WERI-Rb-1 (cell line): ENCODE measurements at regions not wholly inside any gene's neighbourhood (a gene's known extent, or its start where the extent isn't known, plus 50 kb on each side); places are given as distances from the start of the nearest gene placed in this dataset.

Source experiments
- DNase-seq: peaks from one replicate; pipeline ENCODE4 v3.0.0-alpha.2; 2020
- H3K27ac ChIP-seq: fragments of 250-450 bp; sonication (Bioruptor Pico); 2 replicates; pipeline ENCODE4 v1.5.1; 2020; ENCODE audit warnings: mild to moderate bottlenecking, moderate library complexity
- H3K27me3 ChIP-seq: fragments of 250-450 bp; sonication (Bioruptor Pico); 2 replicates; pipeline ENCODE4 v1.5.1; 2021; ENCODE audit warnings: mild to moderate bottlenecking, low read depth, moderate library complexity; ENCODE audit not compliant: insufficient read depth, severe bottlenecking
- H3K36me3 ChIP-seq: fragments of 250-450 bp; sonication (Bioruptor Pico); 2 replicates; pipeline ENCODE4 v1.5.1; 2020; ENCODE audit warnings: mild to moderate bottlenecking, moderate library complexity
- H3K4me3 ChIP-seq: 2 replicates; pipeline ENCODE4 v1.5.1; 2011; ENCODE audit warnings: low read depth, mild to moderate bottlenecking, control low read depth, low read length
- H3K9me3 ChIP-seq: fragments of 250-450 bp; sonication (Bioruptor Pico); 2 replicates; pipeline ENCODE4 v1.5.1; 2021; ENCODE audit warnings: mild to moderate bottlenecking, moderate library complexity; ENCODE audit not compliant: severe bottlenecking
- CTCF ChIP-seq: IDR thresholded peaks from 2 replicates; pipeline ENCODE4 v1.5.1; 2011; ENCODE audit warnings: low read depth, mild to moderate bottlenecking, control low read depth, inconsistent platforms, low read length

- no peaks in the 10 kb centered on the region for H3K9me3 ChIP-seq
- no peaks in the 10 kb centered on the region for H3K27me3 ChIP-seq
- no peaks in the 10 kb centered on the region for H3K36me3 ChIP-seq
- TF ChIP-seq CTCF: no peak
- H3K27ac ChIP-seq: no peak overlapping the region
- DNase-seq: no peak
- H3K4me3 ChIP-seq: no peak overlapping the region
Observed at GRCh38 chr20:11522366-11522741, 395.3 kb upstream of the BTBD3 start.

GRCh38 chr20:11529047-11529446 lies 388.6 kb upstream of the BTBD3 start:
- no peak overlapping the region for H3K4me3 ChIP-seq
- H3K9me3 ChIP-seq: peaks cover 2% of the 10 kb centered on the region
- no peak for DNase-seq
- H3K27ac ChIP-seq: no peak overlapping the region
- H3K27me3 ChIP-seq: no peaks in the 10 kb centered on the region
- no peaks in the 10 kb centered on the region for H3K36me3 ChIP-seq
- TF ChIP-seq CTCF: no peak

DNA sequence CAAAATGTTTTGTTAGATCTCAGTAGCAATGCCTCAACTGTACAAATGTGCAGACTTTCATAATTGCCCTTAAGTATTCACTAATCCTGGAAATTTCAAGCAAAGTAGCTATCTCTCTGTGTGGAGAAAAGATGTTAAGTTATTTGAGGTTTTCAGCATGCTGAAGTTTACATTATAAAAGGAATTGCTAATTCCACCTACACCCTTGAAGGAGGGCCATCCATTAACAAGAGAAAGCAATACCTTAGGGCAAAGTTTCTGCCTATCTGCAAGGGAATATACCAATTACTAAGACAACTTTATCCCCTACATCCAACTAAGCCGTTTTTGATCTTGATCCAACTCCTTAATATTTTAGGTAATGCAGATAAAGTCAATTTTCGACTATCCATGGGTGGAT lies 380.7 kb upstream of the BTBD3 start:
- no peak for DNase-seq
- Histone ChIP-seq H3K9me3 (no peaks in the 10 kb centered on the region), H3K4me3 (no peak overlapping the region), H3K27ac (no peak overlapping the region), H3K27me3 (no peaks in the 10 kb centered on the region), H3K36me3 (no peaks in the 10 kb centered on the region)
- TF ChIP-seq CTCF: no peak

DNA sequence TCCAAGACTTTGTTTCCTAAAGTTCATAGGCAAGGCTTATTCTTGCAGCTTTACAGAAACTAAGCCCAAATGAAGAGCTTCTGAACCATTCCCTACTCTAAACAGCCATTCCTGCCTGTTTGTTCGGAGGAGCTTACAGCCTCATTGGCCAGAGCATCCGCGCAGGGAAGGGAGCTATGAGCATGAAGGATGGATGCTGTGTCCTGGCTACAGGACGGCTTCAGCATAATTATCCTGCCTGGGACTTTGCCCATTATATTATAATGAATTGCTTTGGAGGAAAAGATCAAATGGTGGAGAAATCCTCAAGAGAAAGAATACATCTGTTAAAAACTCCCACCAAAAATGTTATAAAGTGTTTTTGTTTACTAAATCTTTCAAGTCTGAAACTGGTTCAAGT lies 378.2 kb upstream of the BTBD3 start:
- H3K36me3 ChIP-seq: no peaks in the 10 kb centered on the region
- no peaks in the 10 kb centered on the region for H3K9me3 ChIP-seq
- TF ChIP-seq CTCF: no peak
- no peak for DNase-seq
- H3K27ac ChIP-seq: no peak overlapping the region
- H3K4me3 ChIP-seq: no peak overlapping the region
- no peaks in the 10 kb centered on the region for H3K27me3 ChIP-seq

DNA sequence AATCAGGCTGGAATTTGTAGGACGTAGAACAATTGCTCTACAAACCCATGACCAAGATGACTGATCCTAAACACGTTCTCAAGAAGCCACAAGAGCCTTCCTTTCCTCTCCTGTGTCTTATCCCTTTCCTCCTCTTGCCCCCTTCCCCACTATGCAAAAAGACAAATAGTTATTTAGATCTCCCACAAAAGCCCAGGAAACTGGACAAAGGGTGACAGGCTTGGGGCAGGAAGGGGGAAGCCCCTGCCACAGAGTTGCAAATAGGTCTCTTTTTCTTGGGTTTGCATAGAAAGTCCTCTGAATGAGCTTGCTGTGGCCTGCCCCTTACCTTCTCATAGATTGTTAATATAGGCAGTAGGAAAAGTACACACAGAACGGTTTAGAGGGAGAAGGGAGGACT lies 377.1 kb upstream of the BTBD3 start:
- Histone ChIP-seq H3K27ac (no peak overlapping the region), H3K27me3 (no peaks in the 10 kb centered on the region), H3K9me3 (no peaks in the 10 kb centered on the region), H3K36me3 (no peaks in the 10 kb centered on the region), H3K4me3 (no peak overlapping the region)
- no peak for DNase-seq
- no peak for TF ChIP-seq CTCF

DNA sequence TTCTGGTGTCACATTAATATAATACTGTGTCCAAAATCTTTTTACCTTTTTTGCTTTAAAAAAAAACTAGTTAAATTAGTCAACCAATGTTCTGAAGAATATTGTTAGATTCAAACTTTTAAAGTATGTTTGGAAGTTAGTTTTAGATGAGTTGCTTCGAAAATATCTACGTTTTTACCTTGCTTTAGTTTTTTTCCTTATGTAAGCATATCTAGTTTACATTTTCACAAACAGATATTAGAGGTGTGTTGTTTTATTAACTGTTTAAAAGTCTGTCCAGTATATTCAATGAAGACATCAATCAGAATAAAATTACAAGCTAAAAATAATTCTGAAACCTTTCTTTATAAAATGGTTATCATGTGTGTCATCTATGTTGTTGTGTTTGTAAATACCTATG lies 375.0 kb upstream of the BTBD3 start:
- Histone ChIP-seq H3K4me3 (no peak overlapping the region), H3K9me3 (no peaks in the 10 kb centered on the region), H3K27me3 (no peaks in the 10 kb centered on the region), H3K27ac (no peak overlapping the region), H3K36me3 (no peaks in the 10 kb centered on the region)
- DNase-seq: no peak
- TF ChIP-seq CTCF: no peak
